Stimulated activated CD4-positive, alpha-beta T cell treated with anti-CD3 and anti-CD28 coated beads, Interleukin-4, amount 100 ng/mL, for 1 hour (primary cell): ENCODE measurements at regions not wholly inside any gene's neighbourhood (a gene's known extent, or its start where the extent isn't known, plus 50 kb on each side); places are given as distances from the start of the nearest gene placed in this dataset.
"Not testable (repeated sequence)": the region's sequence is repeated elsewhere in the genome, so short reads cannot be mapped to it uniquely, and the experiment has no call there.

Experiments
- DNase-seq: peaks from one replicate; pipeline ENCODE4 v3.0.0-alpha.2; 2020

GRCh38 chr10:42177793-42178689 lies 460.3 kb downstream of the ZNF33B start:
- not testable (repeated sequence) for DNase-seq

- no peak for DNase-seq
These were observed 461.1 kb downstream of the ZNF33B start for GRCh38 chr10:42177077-42177792.

- no peak for DNase-seq
These were observed 487.8 kb downstream of the ZNF33B start for GRCh38 chr10:42150428-42151061.

- DNase-seq: no peak
These were observed 488.5 kb downstream of the ZNF33B start for GRCh38 chr10:42149722-42150427.

GRCh38 chr10:42149027-42149700 lies 489.2 kb downstream of the ZNF33B start:
- DNase-seq: no peak

GRCh38 chr10:42146165-42146564 lies 492.2 kb downstream of the ZNF33B start:
- DNase-seq: not testable (repeated sequence)

- DNase-seq: not testable (repeated sequence)
These were observed 500.3 kb downstream of the ZNF33B start for GRCh38 chr10:42138023-42138422.

GRCh38 chr10:42113158-42113450 lies 525.3 kb downstream of the ZNF33B start:
- no peak for DNase-seq

GRCh38 chr10:42112331-42113157 lies 525.8 kb downstream of the ZNF33B start:
- no peak for DNase-seq

- DNase-seq: no peak
These were observed 526.6 kb downstream of the ZNF33B start for GRCh38 chr10:42111661-42112330.

GRCh38 chr10:42111076-42111475 lies 527.3 kb downstream of the ZNF33B start:
- no peak for DNase-seq
